ENCODE measurements at regions not wholly inside any gene's neighbourhood (a gene's known extent, or its start where the extent isn't known, plus 50 kb on each side); places are given as distances from the start of the nearest gene placed in this dataset.

DNA sequence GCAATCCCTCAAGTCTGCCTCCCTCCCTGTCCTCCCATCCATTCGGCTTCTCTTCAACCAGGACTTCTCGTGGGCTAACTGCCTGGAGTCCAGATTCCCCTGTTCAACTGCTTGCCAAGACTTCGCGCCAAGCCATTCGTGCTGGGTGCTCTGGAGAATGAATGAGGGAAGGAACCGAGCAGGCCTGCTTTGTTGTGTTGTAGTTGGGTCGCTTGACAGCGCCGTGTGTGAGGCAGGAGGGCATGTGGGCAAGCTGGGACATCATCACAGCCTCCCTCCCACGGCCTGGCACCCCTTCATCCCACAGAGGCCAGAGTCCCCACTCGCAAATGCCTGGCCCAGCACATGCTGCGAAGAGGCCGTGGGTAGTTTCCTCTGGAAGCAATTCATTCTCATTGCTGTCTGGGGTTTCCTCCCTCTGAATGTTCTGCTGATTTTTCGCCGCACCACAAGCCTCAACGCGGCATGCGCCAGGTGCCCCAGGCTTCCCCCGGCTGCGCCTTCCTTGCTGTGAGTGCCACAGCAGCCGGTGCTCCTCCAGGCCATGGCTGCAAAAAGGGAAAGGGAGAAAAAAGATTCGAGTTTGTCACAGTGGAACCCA lies 336.0 kb downstream of the QKI start:
- TF ChIP-seq USF1 (IDR thresholded peaks at IDR 0.05): no peak
- TF ChIP-seq REST (IDR thresholded peaks at IDR 0.05; ENCODE audit: low read depth): no peak
- no peak for TF ChIP-seq NFIC (IDR thresholded peaks at IDR 0.05)
- TF ChIP-seq CREB1 (IDR thresholded peaks at IDR 0.05; ENCODE audit: low read depth): no peak
- no peak for TF ChIP-seq CEBPB (IDR thresholded peaks at IDR 0.05)
- TF ChIP-seq, protein P1, sequence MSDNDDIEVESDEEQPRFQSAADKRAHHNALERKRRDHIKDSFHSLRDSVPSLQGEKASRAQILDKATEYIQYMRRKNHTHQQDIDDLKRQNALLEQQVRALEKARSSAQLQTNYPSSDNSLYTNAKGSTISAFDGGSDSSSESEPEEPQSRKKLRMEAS (IDR thresholded peaks at IDR 0.05): no peak
- TF ChIP-seq FOXM1 (IDR thresholded peaks at IDR 0.05; ENCODE audit: borderline replicate concordance, low read depth): no peak
- TF ChIP-seq TEAD4 (IDR thresholded peaks at IDR 0.05): no peak
- TF ChIP-seq TAF1 (IDR thresholded peaks at IDR 0.05; ENCODE audit: low read depth): no peak
- TF ChIP-seq TCF12 (IDR thresholded peaks at IDR 0.05; ENCODE audit: low read depth): no peak
- no peak for TF ChIP-seq YY1 (IDR thresholded peaks at IDR 0.05; ENCODE audit: low read depth)
- TF ChIP-seq ZBTB7A (IDR thresholded peaks at IDR 0.05; ENCODE audit: low read depth): no peak
- no peak for TF ChIP-seq RAD21 (IDR thresholded peaks at IDR 0.05; ENCODE audit: low read depth)
- TF ChIP-seq EGR1 (IDR thresholded peaks at IDR 0.05): no peak
- TF ChIP-seq EP300 (IDR thresholded peaks at IDR 0.05; ENCODE audit: borderline replicate concordance): no peak

GRCh38 chr6:163748886-163749285 lies 334.4 kb downstream of the QKI start:
- no peak for TF ChIP-seq RAD21 (IDR thresholded peaks at IDR 0.05; ENCODE audit: low read depth)
- no peak for TF ChIP-seq TAF1 (IDR thresholded peaks at IDR 0.05; ENCODE audit: low read depth)
- no peak for TF ChIP-seq NFIC (IDR thresholded peaks at IDR 0.05)
- no peak for TF ChIP-seq TCF12 (IDR thresholded peaks at IDR 0.05; ENCODE audit: low read depth)
- TF ChIP-seq CEBPB (IDR thresholded peaks at IDR 0.05): no peak

- TF ChIP-seq REST (IDR thresholded peaks at IDR 0.05; ENCODE audit: low read depth) (no peak), YY1 (IDR thresholded peaks at IDR 0.05; ENCODE audit: low read depth) (no peak), TEAD4 (IDR thresholded peaks at IDR 0.05) (no peak), CEBPB (IDR thresholded peaks at IDR 0.05) (no peak), ZBTB7A (IDR thresholded peaks at IDR 0.05; ENCODE audit: low read depth) (no peak), TCF12 (IDR thresholded peaks at IDR 0.05; ENCODE audit: low read depth) (no peak), CREB1 (IDR thresholded peaks at IDR 0.05; ENCODE audit: low read depth) (no peak), EP300 (IDR thresholded peaks at IDR 0.05; ENCODE audit: borderline replicate concordance) (no peak), USF1 (IDR thresholded peaks at IDR 0.05) (no peak), NFIC (IDR thresholded peaks at IDR 0.05) (no peak), RAD21 (IDR thresholded peaks at IDR 0.05; ENCODE audit: low read depth) (no peak), FOXM1 (IDR thresholded peaks at IDR 0.05; ENCODE audit: borderline replicate concordance, low read depth) (no peak), TAF1 (IDR thresholded peaks at IDR 0.05; ENCODE audit: low read depth) (no peak)
- TF ChIP-seq, protein P1 (IDR thresholded peaks at IDR 0.05): no peak
These were observed 333.5 kb downstream of the QKI start for GRCh38 chr6:163748036-163748435.

GRCh38 chr6:163745536-163746400 lies 331.2 kb downstream of the QKI start:
- TF ChIP-seq RAD21 (IDR thresholded peaks at IDR 0.05; ENCODE audit: low read depth): no peak
- no peak for TF ChIP-seq USF1 (IDR thresholded peaks at IDR 0.05)
- no peak for TF ChIP-seq TAF1 (IDR thresholded peaks at IDR 0.05; ENCODE audit: low read depth)
- 0 out of 2 replicates have a peak, but pooled peaks have one; percentile 17 for TF ChIP-seq EP300 (IDR thresholded peaks at IDR 0.05; ENCODE audit: borderline replicate concordance)
- no peak for TF ChIP-seq FOXM1 (IDR thresholded peaks at IDR 0.05; ENCODE audit: borderline replicate concordance, low read depth)
- TF ChIP-seq TEAD4 (IDR thresholded peaks at IDR 0.05): peak; percentile 85
- TF ChIP-seq REST (IDR thresholded peaks at IDR 0.05; ENCODE audit: low read depth): no peak
- TF ChIP-seq ZBTB7A (IDR thresholded peaks at IDR 0.05; ENCODE audit: low read depth): no peak
- TF ChIP-seq, protein P1 (IDR thresholded peaks at IDR 0.05): peak; percentile 66
- no peak for TF ChIP-seq CEBPB (IDR thresholded peaks at IDR 0.05)
- TF ChIP-seq YY1 (IDR thresholded peaks at IDR 0.05; ENCODE audit: low read depth): no peak
- no peak for TF ChIP-seq CREB1 (IDR thresholded peaks at IDR 0.05; ENCODE audit: low read depth)
- TF ChIP-seq NFIC (IDR thresholded peaks at IDR 0.05): no peak
- 0 out of 2 replicates have a peak, but pooled peaks have one; percentile 37 for TF ChIP-seq TCF12 (IDR thresholded peaks at IDR 0.05; ENCODE audit: low read depth)
- no peak for TF ChIP-seq EGR1 (IDR thresholded peaks at IDR 0.05)
